H9 (cell line): ENCODE measurements at regions not wholly inside any gene's neighbourhood (a gene's known extent, or its start where the extent isn't known, plus 50 kb on each side); places are given as distances from the start of the nearest gene placed in this dataset.

Source experiments
- DNase-seq: peaks from one replicate; pipeline ENCODE4 v3.0.0-alpha.2; 2017
- H2AFZ ChIP-seq: one replicate; pipeline ENCODE4 v1.6.1; 2013; ENCODE audit warnings: mild to moderate bottlenecking, low read length, control low read depth, moderate library complexity
- H2AK5ac ChIP-seq: 2 replicates; pipeline ENCODE4 v1.6.1; 2013; ENCODE audit warnings: low read length, control low read depth, mixed read lengths; ENCODE audit not compliant: insufficient read length
- H2BK120ac ChIP-seq: one replicate; pipeline ENCODE4 v1.6.1; 2013; ENCODE audit warnings: low read depth, mild to moderate bottlenecking, low read length, control low read depth, inconsistent platforms; ENCODE audit not compliant: poor library complexity, severe bottlenecking
- H2BK12ac ChIP-seq: 2 replicates; pipeline ENCODE4 v1.6.1; 2013; ENCODE audit warnings: low read length, control low read depth, mixed read lengths, low read depth; ENCODE audit not compliant: insufficient read length
- H2BK15ac ChIP-seq: 2 replicates; pipeline ENCODE4 v1.6.1; 2013; ENCODE audit warnings: low read depth, low read length, control low read depth
- H2BK20ac ChIP-seq: one replicate; pipeline ENCODE4 v1.6.1; 2013; ENCODE audit warnings: low read depth, mild to moderate bottlenecking, low read length, control low read depth, inconsistent platforms; ENCODE audit not compliant: poor library complexity, severe bottlenecking
- H2BK5ac ChIP-seq: 2 replicates; pipeline ENCODE4 v1.6.1; 2013; ENCODE audit warnings: low read length, control low read depth, mixed read lengths; ENCODE audit not compliant: insufficient read length
- H3K14ac ChIP-seq: 2 replicates; pipeline ENCODE4 v1.6.1; 2013; ENCODE audit warnings: low read length, control low read depth; ENCODE audit not compliant: insufficient read depth
- H3K18ac ChIP-seq: 2 replicates; pipeline ENCODE4 v1.6.1; 2013; ENCODE audit warnings: low read depth, mild to moderate bottlenecking, mixed read lengths, low read length, control low read depth; ENCODE audit not compliant: insufficient read length
- H3K23ac ChIP-seq: 2 replicates; pipeline ENCODE4 v1.6.1; 2013; ENCODE audit warnings: low read length, control low read depth, mixed read lengths, low read depth; ENCODE audit not compliant: insufficient read length
- H3K23me2 ChIP-seq: 2 replicates; pipeline ENCODE4 v1.6.1; 2013; ENCODE audit warnings: low read depth, mild to moderate bottlenecking, mixed read lengths, low read length, control low read depth; ENCODE audit not compliant: insufficient read length, poor library complexity, severe bottlenecking
- H3K27ac ChIP-seq: 2 replicates; pipeline ENCODE4 v1.5.1; 2013; ENCODE audit warnings: low read length, control low read depth, mixed read lengths, low read depth; ENCODE audit not compliant: insufficient read length
- H3K27me3 ChIP-seq: 2 replicates; pipeline ENCODE4 v1.6.1; 2013; ENCODE audit warnings: low read length, control low read depth, inconsistent platforms; ENCODE audit not compliant: insufficient read depth
- H3K4ac ChIP-seq: 2 replicates; pipeline ENCODE4 v1.6.1; 2013; ENCODE audit warnings: low read depth, mild to moderate bottlenecking, control low read depth, inconsistent platforms, low read length, moderate library complexity
- H3K4me1 ChIP-seq: 2 replicates; pipeline ENCODE4 v1.6.1; 2013; ENCODE audit warnings: low read length, control low read depth, inconsistent platforms; ENCODE audit not compliant: insufficient read depth
- H3K4me2 ChIP-seq: 2 replicates; pipeline ENCODE4 v1.6.1; 2013; ENCODE audit warnings: low read length, control low read depth, mixed read lengths; ENCODE audit not compliant: insufficient read length, insufficient read depth
- H3K56ac ChIP-seq: 2 replicates; pipeline ENCODE4 v1.6.1; 2013; ENCODE audit warnings: low read depth, mild to moderate bottlenecking, mixed read lengths, low read length, control low read depth; ENCODE audit not compliant: insufficient read length
- H3K79me1 ChIP-seq: 2 replicates; pipeline ENCODE4 v1.6.1; 2013; ENCODE audit warnings: low read depth, mild to moderate bottlenecking, moderate library complexity, low read length, control low read depth, inconsistent platforms; ENCODE audit not compliant: insufficient read depth, poor library complexity, severe bottlenecking
- H3K79me2 ChIP-seq: 2 replicates; pipeline ENCODE4 v1.6.1; 2013; ENCODE audit warnings: low read length, control low read depth, inconsistent platforms; ENCODE audit not compliant: insufficient read depth
- H3K9ac ChIP-seq: 2 replicates; pipeline ENCODE4 v1.6.1; 2013; ENCODE audit warnings: low read length, control low read depth, mixed read lengths; ENCODE audit not compliant: insufficient read length; ENCODE audit errors: extremely low read depth
- H3K9me3 ChIP-seq: one replicate; pipeline ENCODE4 v1.6.1; 2013; ENCODE audit warnings: low read depth, low read length, inconsistent platforms; ENCODE audit not compliant: control insufficient read depth
- H3T11ph ChIP-seq: one replicate; pipeline ENCODE4 v1.6.1; 2013; ENCODE audit warnings: mild to moderate bottlenecking, low read length, control low read depth, inconsistent platforms
- H4K20me1 ChIP-seq: one replicate; pipeline ENCODE4 v1.6.1; 2013; ENCODE audit not compliant: control insufficient read depth, insufficient read length, insufficient read depth
- H4K5ac ChIP-seq: 2 replicates; pipeline ENCODE4 v1.6.1; 2013; ENCODE audit warnings: low read depth, mild to moderate bottlenecking, mixed read lengths, low read length, control low read depth; ENCODE audit not compliant: insufficient read length
- H4K8ac ChIP-seq: replicated peaks from 2 replicates; pipeline ENCODE4 v1.6.1; 2013; ENCODE audit warnings: low read length, control low read depth, mixed read lengths, low read depth; ENCODE audit not compliant: insufficient read length
- H4K91ac ChIP-seq: 2 replicates; pipeline ENCODE4 v1.6.1; 2013; ENCODE audit warnings: low read depth, mild to moderate bottlenecking, moderate library complexity, mixed read lengths, low read length, control low read depth; ENCODE audit not compliant: insufficient read length
- H3K27ac Mint-ChIP-seq, 3 experiments: 2 replicates in 2 of 3; 3 replicates in 1 of 3; pipeline ENCODE4 v1.8.0; 2020 to 2021; ENCODE audit warnings: mixed read lengths in 3 of 3, mild to moderate bottlenecking in 1 of 3, moderate library complexity in 1 of 3
- H3K27me3 Mint-ChIP-seq: 2 replicates; pipeline ENCODE4 v1.8.0; 2021; ENCODE audit warnings: low read depth, mild to moderate bottlenecking, moderate library complexity, mixed read lengths
- H3K36me3 Mint-ChIP-seq, 3 experiments: 2 replicates in 2 of 3; 3 replicates in 1 of 3; pipeline ENCODE4 v1.8.0; 2020 to 2021; ENCODE audit warnings: low read depth in 3 of 3, mixed read lengths in 3 of 3; ENCODE audit not compliant: insufficient read depth in 1 of 3
- H3K4me1 Mint-ChIP-seq, 2 experiments: 2 replicates each; pipeline ENCODE4 v1.8.0; 2020; ENCODE audit warnings: mixed read lengths in 2 of 2
- H3K4me3 Mint-ChIP-seq, 2 experiments: 2 replicates in 1 of 2; 3 replicates in 1 of 2; pipeline ENCODE4 v1.8.0; 2020 to 2021; ENCODE audit warnings: mild to moderate bottlenecking in 2 of 2, mixed read lengths in 2 of 2, moderate library complexity in 1 of 2
- H3K9me3 Mint-ChIP-seq, 2 experiments: 2 replicates in 1 of 2; 3 replicates in 1 of 2; pipeline ENCODE4 v1.8.0; 2020; ENCODE audit warnings: mild to moderate bottlenecking in 2 of 2, mixed read lengths in 2 of 2, moderate library complexity in 1 of 2
- WGBS: extraction: QIAGEN DNeasy Blood & Tissue Kit; methylation state at CpG from one replicate; pipeline ENCODE4 v1.1.7; 2013; ENCODE audit warnings: missing lambda C conversion rate, low lambda C conversion rate, mixed read lengths; ENCODE audit not compliant: insufficient read length; ENCODE audit errors: extremely low coverage; 5-methylcytosine and 5-hydroxymethylcytosine counted together
- TF ChIP-seq, protein P1 (sequence below): fragments of 200-600 bp; sonication (generic); conservative IDR thresholded peaks from 3 replicates; pipeline ENCODE4 v1.8.0; 2021; ENCODE audit warnings: antibody characterized with exemption, mild to moderate bottlenecking

GRCh38 chr1:67883069-67883468 is 49.8 kb upstream of the GNG12 start:
- no peak overlapping the region for H3K4me3 Mint-ChIP-seq
- no peaks in the 10 kb centered on the region for H4K20me1 ChIP-seq
- no peak overlapping the region for H3K4ac ChIP-seq
- no peaks in the 10 kb centered on the region for H3K9me3 Mint-ChIP-seq
- H3K23me2 ChIP-seq: no peaks in the 10 kb centered on the region
- H3K4me1 Mint-ChIP-seq: peaks cover under 1 to 1% of the 10 kb centered on the region in 2 experiments; a peak in 3 of 4 replicates
- TF ChIP-seq, protein P1, sequence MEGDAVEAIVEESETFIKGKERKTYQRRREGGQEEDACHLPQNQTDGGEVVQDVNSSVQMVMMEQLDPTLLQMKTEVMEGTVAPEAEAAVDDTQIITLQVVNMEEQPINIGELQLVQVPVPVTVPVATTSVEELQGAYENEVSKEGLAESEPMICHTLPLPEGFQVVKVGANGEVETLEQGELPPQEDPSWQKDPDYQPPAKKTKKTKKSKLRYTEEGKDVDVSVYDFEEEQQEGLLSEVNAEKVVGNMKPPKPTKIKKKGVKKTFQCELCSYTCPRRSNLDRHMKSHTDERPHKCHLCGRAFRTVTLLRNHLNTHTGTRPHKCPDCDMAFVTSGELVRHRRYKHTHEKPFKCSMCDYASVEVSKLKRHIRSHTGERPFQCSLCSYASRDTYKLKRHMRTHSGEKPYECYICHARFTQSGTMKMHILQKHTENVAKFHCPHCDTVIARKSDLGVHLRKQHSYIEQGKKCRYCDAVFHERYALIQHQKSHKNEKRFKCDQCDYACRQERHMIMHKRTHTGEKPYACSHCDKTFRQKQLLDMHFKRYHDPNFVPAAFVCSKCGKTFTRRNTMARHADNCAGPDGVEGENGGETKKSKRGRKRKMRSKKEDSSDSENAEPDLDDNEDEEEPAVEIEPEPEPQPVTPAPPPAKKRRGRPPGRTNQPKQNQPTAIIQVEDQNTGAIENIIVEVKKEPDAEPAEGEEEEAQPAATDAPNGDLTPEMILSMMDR: no peak
- H3K27ac Mint-ChIP-seq: no peak overlapping the region
- H2BK120ac ChIP-seq: no peak overlapping the region
- H4K91ac ChIP-seq: no peak overlapping the region
- no peak overlapping the region for H2AK5ac ChIP-seq
- no peak overlapping the region for H3K18ac ChIP-seq
- no peak overlapping the region for H2BK15ac ChIP-seq
- H3T11ph ChIP-seq: no peak overlapping the region
- H4K5ac ChIP-seq: no peak overlapping the region
- H3K23ac ChIP-seq: no peak overlapping the region
- no peak overlapping the region for H3K56ac ChIP-seq
- WGBS: no CpG with 5 or more reads among the region's 2 CpGs
- H4K8ac ChIP-seq: no peak overlapping the region
- no peak overlapping the region for H2AFZ ChIP-seq
- H2BK20ac ChIP-seq: no peak overlapping the region
- no peak for DNase-seq
- no peaks in the 10 kb centered on the region for H3K36me3 Mint-ChIP-seq
- H3K27ac ChIP-seq: no peak overlapping the region
- no peak overlapping the region for H3K9ac ChIP-seq
- no peaks in the 10 kb centered on the region for H3K27me3 ChIP-seq
- no peak overlapping the region for H3K4me2 ChIP-seq
- no peaks in the 10 kb centered on the region for H3K79me2 ChIP-seq
- H2BK12ac ChIP-seq: no peak overlapping the region
- no peaks in the 10 kb centered on the region for H3K9me3 ChIP-seq
- no peaks in the 10 kb centered on the region for H3K79me1 ChIP-seq
- no peak overlapping the region for H2BK5ac ChIP-seq
- peaks cover 3% of the 10 kb centered on the region; the same call in 1 of the 2 replicates for H3K27me3 Mint-ChIP-seq
- H3K4me1 ChIP-seq: 0 out of 2 replicates have a peak, but pooled peaks cover under 1% of the 10 kb centered on the region
- H3K14ac ChIP-seq: no peak overlapping the region
